Iris pigment epithelial cell (primary cell): ENCODE measurements at regions not wholly inside any gene's neighbourhood (a gene's known extent, or its start where the extent isn't known, plus 50 kb on each side); places are given as distances from the start of the nearest gene placed in this dataset.

ENCODE experiments used
- DNase-seq: peaks from one replicate; pipeline ENCODE4 v3.0.0-alpha.2; 2011; ENCODE audit warnings: low read depth

- no peak for DNase-seq
Observed at GRCh38 chr1:56355422-56355821, 223.9 kb downstream of the PLPP3 start.

GRCh38 chr1:56345831-56346230 lies 233.5 kb downstream of the PLPP3 start:
- no peak for DNase-seq

- DNase-seq: no peak
Observed at GRCh38 chr1:56340977-56341376, 238.4 kb downstream of the PLPP3 start.

GRCh38 chr1:56339786-56340465 lies 239.4 kb downstream of the PLPP3 start:
- no peak for DNase-seq

- DNase-seq: no peak
Observed at GRCh38 chr1:56339093-56339492, 240.3 kb downstream of the PLPP3 start.

GRCh38 chr1:56336982-56337381 lies 242.4 kb downstream of the PLPP3 start:
- peak; percentile 26 for DNase-seq

GRCh38 chr1:56335394-56335793 lies 244.0 kb downstream of the PLPP3 start:
- no peak for DNase-seq

GRCh38 chr1:56334047-56334446 lies 245.3 kb downstream of the PLPP3 start:
- DNase-seq: no peak

- no peak for DNase-seq
Observed at GRCh38 chr1:56333461-56333860, 245.9 kb downstream of the PLPP3 start.

- peak; percentile 40 for DNase-seq
Observed at GRCh38 chr1:56331892-56332567, 247.3 kb downstream of the PLPP3 start.

- no peak for DNase-seq
Observed at GRCh38 chr1:56331207-56331891, 248.0 kb downstream of the PLPP3 start.

- DNase-seq: peak; percentile 83
Observed at GRCh38 chr1:56330391-56331026, 248.9 kb downstream of the PLPP3 start.

- peak; percentile 40 for DNase-seq
Observed at GRCh38 chr1:56329970-56330369, 249.4 kb downstream of the PLPP3 start.

- DNase-seq: no peak
Observed at GRCh38 chr1:56327195-56327594, 252.2 kb downstream of the PLPP3 start.

GRCh38 chr1:56326056-56326455 lies 253.3 kb downstream of the PLPP3 start:
- DNase-seq: peak; percentile 31

- no peak for DNase-seq
Observed at GRCh38 chr1:56324504-56324903, 254.9 kb downstream of the PLPP3 start.

- no peak for DNase-seq
Observed at GRCh38 chr1:56322211-56322610, 257.2 kb downstream of the PLPP3 start.

GRCh38 chr1:56321150-56321490 lies 258.2 kb downstream of the PLPP3 start:
- DNase-seq: no peak

- DNase-seq: no peak
Observed at GRCh38 chr1:56320464-56321149, 258.8 kb downstream of the PLPP3 start.

GRCh38 chr1:56317722-56318121 lies 261.6 kb downstream of the PLPP3 start:
- no peak for DNase-seq

- DNase-seq: no peak
Observed at GRCh38 chr1:56315293-56315942, 263.9 kb downstream of the PLPP3 start.

- no peak for DNase-seq
Observed at GRCh38 chr1:56313560-56313959, 265.8 kb downstream of the PLPP3 start.
